HPDE6-E6E7 (cell line): ENCODE measurements at regions not wholly inside any gene's neighbourhood (a gene's known extent, or its start where the extent isn't known, plus 50 kb on each side); places are given as distances from the start of the nearest gene placed in this dataset.

Experiments used
- DNase-seq: peaks from one replicate; pipeline ENCODE4 v3.0.0; 2011; ENCODE audit warnings: missing footprints; ENCODE audit errors: extremely low spot score

GRCh38 chr20:56996533-56996932 lies 269.9 kb downstream of the BMP7 start:
- no peak for DNase-seq

GRCh38 chr20:56998438-56998837 lies 268.0 kb downstream of the BMP7 start:
- DNase-seq: no peak

- DNase-seq: no peak
Observed at GRCh38 chr20:57000441-57000968, 265.9 kb downstream of the BMP7 start.

- no peak for DNase-seq
Observed at GRCh38 chr20:57001126-57001767, 265.2 kb downstream of the BMP7 start.

- DNase-seq: no peak
Observed at GRCh38 chr20:57002066-57002570, 264.3 kb downstream of the BMP7 start.

GRCh38 chr20:57003012-57003411 lies 263.4 kb downstream of the BMP7 start:
- no peak for DNase-seq

- no peak for DNase-seq
Observed at GRCh38 chr20:57004416-57004815, 262.0 kb downstream of the BMP7 start.

- no peak for DNase-seq
Observed at GRCh38 chr20:57004951-57005933, 261.2 kb downstream of the BMP7 start.

- no peak for DNase-seq
Observed at GRCh38 chr20:57006411-57007170, 259.9 kb downstream of the BMP7 start.

GRCh38 chr20:57007171-57007540 lies 259.3 kb downstream of the BMP7 start:
- no peak for DNase-seq

GRCh38 chr20:57008217-57008616 lies 258.2 kb downstream of the BMP7 start:
- no peak for DNase-seq

GRCh38 chr20:57009355-57009754 lies 257.1 kb downstream of the BMP7 start:
- no peak for DNase-seq

GRCh38 chr20:57009775-57010174 lies 256.7 kb downstream of the BMP7 start:
- no peak for DNase-seq

GRCh38 chr20:57012691-57013090 lies 253.8 kb downstream of the BMP7 start:
- no peak for DNase-seq

- DNase-seq: no peak
Observed at GRCh38 chr20:57013217-57013616, 253.2 kb downstream of the BMP7 start.

- DNase-seq: peak; percentile 36
Observed at GRCh38 chr20:57013741-57014140, 252.7 kb downstream of the BMP7 start.

- no peak for DNase-seq
Observed at GRCh38 chr20:57020364-57020763, 246.1 kb downstream of the BMP7 start.

- DNase-seq: no peak
Observed at GRCh38 chr20:57022306-57022705, 244.1 kb downstream of the BMP7 start.

GRCh38 chr20:57023007-57023406 lies 243.4 kb downstream of the BMP7 start:
- no peak for DNase-seq

GRCh38 chr20:57023997-57024396 lies 242.4 kb downstream of the BMP7 start:
- DNase-seq: no peak

GRCh38 chr20:57024849-57025248 lies 241.6 kb downstream of the BMP7 start:
- no peak for DNase-seq

- no peak for DNase-seq
Observed at GRCh38 chr20:57025261-57025660, 241.2 kb downstream of the BMP7 start.
